Right forelimb (tissue), 1 donor: ENCODE measurements at regions not wholly inside any gene's neighbourhood (a gene's known extent, or its start where the extent isn't known, plus 50 kb on each side); places are given as distances from the start of the nearest gene placed in this dataset.

ENCODE experiments used
- DNase-seq: peaks from one replicate; pipeline ENCODE4 v3.0.0-alpha.2; 2018

DNA sequence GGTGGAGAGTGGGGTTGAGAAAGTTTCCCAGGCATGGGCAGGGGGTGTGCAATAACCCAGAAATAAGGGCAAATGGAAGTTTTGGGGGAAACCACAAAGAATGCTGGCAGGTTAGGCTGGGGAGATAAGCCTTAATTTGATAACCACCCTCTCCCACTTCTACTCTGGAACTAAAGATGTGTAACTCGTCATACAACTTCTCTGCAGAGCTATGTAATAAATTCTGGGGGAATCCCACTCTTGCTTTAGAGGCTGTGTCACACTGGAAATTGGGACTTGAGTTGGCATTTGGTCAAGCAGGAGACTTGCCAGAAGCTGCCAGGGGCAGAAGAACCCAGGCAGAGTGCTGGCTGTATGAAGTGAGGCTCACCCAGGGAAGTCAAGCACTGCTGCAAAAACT, 170.9 kb upstream of the CPEB2 start:
- no peak for DNase-seq

- DNase-seq, result no peak
These were observed 169.2 kb upstream of the CPEB2 start for GRCh38 chr4:14833053-14833452.

- no peak for DNase-seq
These were observed 167.9 kb upstream of the CPEB2 start for GRCh38 chr4:14834382-14834781.

DNA sequence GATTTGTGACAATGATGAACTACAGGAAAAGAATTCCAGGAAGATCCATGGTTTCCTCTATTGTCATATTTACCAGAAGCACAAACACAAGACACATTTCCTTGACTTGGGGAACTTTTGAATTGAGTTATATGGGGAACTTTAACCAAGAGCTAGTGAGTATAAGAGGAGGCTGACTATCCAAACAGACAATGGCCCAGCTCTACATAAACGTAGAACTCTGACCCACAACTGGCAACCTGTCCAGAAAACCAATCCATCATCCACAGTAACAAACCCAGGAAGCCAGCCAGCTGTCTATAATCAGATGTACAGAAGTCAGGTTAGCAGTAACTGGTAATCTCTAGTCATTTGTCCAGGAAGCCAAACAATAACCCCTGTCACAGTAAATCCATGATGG, 167.0 kb upstream of the CPEB2 start:
- DNase-seq, result no peak

GRCh38 chr4:14835708-14836425, 166.4 kb upstream of the CPEB2 start:
- DNase-seq, result no peak

- no peak for DNase-seq
These were observed 164.4 kb upstream of the CPEB2 start for GRCh38 chr4:14837860-14838259.

DNA sequence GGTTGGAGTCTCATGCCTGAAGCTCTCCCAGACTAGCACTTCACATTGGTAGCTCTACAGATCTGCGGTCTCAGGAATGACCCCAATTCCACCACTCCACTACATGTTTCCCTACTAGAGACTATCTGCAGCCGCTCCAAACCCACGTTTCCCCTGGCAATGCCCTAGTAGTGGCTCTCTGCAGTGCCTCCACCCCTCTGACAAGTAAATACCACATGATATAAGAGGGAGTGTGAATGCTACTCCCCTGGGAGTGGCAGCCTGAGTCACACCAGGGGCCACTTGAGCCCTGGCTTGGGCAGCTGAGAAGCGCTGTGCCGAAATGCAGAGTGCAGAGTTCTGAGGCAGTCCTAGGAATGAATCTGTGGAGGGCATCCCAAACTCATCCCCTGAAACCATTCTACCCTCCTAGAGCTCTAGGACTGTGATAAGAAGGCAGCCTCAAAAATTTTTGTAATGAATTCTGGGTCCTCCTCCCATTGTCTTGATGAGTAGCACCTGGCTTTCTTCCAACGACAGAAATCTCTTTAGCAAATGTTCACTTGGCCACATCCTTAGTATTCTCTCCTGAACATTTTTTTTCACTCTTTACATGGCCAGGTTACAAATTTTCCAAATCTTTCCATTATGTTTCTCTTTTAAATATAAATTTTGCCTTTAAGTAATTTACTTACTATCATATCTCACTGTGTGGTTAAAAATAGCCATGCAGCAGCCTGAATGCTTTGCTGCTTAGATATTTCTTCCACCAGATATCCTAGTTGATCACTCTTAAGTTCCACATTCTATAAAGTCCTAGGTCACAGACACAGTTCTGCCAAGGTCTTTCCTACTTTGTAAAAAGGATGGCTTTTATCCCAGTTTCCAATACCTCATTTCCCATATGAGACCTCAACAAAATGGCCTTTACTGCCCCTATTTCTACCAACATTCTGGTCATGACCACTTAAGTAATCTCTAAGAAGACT, 160.2 kb upstream of the CPEB2 start:
- DNase-seq, result no peak

DNA sequence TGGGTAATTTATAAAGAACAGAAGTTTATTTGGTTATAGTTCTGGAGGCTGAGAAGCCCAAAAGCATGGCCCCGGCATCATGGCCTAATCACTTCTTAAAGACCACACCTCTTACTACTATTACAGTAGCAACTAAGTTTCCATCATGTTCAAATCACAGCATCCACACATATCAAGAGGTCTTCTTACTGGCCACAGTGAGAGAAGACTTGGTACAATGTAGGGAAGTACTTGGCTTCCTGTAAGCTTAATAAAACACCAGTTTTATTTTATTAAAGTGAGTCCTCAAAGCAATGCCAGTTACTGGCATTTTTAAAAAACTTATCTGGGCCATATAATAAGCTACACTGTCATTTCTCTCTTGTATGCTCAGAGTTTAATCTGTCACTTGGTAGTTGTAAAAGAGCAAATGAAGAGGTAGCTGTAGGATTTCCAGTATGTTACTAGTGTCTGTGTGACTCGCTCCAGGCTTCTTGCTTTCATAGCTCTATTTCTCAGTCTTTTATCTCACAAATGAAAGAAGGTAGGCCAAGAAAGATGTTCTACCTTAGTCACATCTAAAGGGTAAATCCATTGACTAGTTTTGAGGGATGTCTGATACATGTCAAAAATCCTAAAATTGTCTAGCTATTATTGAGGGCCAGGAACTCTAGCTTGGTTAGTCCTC, 159.2 kb upstream of the CPEB2 start:
- no peak for DNase-seq

DNA sequence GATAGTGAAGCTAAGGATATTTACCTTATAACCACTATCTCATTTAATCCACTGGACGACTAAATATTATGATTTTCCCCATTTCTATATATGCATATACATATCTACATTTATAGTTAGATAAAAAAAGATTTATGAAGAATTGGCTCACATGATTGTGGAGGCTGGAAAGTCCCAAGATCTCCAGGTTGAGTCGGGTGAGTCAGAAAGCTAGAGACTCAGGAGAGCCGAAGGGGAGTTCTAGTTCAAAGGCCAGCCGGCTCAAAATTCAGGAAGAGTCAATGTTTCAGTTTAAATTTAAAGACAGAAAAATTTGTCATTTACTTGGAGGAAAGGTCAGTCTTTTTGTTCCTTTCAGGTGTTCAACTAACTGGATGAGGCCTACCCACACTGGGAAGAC, 158.2 kb upstream of the CPEB2 start:
- no peak for DNase-seq

- no peak for DNase-seq
These were observed 154.1 kb upstream of the CPEB2 start for GRCh38 chr4:14848229-14848628.

- DNase-seq, result no peak
These were observed 151.7 kb upstream of the CPEB2 start for GRCh38 chr4:14850455-14851097.

GRCh38 chr4:14853176-14853943, 148.9 kb upstream of the CPEB2 start:
- DNase-seq, result no peak

DNA sequence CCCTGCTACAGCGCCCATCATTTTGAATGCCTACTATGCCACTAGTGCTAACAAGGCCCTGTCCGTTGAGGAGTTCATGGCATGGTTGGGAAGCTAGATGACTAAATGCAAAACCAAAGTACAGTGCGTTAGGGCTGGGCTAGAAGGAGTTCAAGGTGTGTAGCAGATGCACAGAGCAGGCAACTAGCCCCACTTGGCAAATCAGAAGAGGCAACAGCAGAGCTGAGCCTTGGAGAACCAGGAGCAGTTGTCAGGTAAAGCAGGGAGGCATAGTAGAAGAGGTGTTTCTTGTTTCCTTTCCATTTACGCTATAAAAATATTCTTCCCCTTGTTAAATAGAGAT, 146.6 kb upstream of the CPEB2 start:
- no peak for DNase-seq

DNA sequence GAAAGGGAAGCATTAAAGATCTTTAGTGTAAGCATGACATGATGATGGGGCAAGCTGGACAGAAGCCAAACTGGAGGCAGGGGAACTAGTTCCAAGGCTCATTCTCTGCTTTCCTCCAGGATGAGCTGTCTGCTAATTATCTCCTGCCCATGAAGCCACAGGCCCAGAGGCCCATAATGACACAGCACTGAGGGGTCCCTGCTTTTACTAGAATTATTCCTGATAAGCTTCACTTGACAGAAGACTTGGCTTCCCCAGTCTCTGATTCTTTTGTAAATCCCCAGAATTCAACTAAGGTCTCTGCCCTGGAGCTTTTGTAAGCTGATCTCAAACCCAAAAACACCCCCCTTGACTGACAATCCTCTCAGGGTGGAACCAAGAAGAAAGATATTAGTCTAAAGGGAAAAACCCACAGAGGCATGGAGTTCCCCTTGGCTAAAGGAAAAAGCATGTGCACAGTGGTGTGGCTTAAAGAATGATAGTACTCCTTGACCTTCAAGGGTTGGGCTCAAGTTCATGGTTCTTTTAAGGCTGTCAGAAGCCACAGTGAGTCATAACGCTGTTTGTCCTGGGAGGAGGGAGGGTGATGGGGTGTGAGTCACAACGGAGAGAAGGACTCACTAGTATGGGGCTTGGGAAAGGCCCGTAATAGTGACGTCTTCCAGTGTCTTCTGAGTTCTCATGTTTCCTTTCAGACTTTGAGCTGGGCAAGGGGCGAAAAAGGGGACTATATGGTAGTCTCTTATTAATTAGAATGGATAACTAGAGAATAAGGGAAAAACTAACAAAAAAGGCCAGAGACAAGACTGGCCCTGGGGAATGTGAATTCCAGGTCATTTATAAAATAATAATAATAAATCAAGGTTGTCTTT, 146.0 kb upstream of the CPEB2 start:
- DNase-seq, result no peak

DNA sequence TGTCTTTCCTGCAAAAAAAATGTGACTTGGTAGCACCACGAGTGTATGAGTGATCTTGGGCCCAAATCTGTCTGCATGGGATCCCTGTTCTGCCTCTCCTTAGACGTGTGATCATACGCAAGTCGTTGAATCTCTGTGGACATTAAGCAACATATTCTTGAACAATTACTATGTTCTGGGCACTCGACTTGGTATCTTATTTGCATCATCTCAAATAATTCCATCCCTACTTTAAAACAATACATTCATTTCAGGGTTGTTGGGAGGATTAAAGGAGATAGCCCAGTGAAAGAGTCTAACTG, 145.4 kb upstream of the CPEB2 start:
- no peak for DNase-seq

DNA sequence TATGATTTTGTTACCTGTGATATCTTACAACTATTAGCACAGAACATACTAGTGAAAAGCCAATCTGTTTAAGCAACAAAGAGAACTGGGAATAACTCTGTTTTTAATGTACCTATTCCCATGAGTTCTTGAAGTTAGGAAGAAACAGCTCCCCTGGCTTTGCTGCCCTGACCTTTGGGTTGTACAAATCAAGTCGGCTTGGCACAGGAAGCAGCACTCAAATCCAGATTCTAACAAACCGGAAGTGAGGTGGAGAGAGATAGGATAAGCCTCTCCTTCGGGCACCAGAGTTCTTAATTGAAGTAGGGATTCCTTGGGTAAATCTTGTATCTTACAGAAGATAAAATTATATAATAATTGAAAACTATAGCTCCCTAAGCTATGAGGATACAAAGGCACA, 144.8 kb upstream of the CPEB2 start:
- no peak for DNase-seq

- DNase-seq, result no peak
These were observed 144.3 kb upstream of the CPEB2 start for GRCh38 chr4:14857981-14858380.

GRCh38 chr4:14862891-14863290, 139.4 kb upstream of the CPEB2 start:
- DNase-seq, result no peak

- no peak for DNase-seq
These were observed 138.6 kb upstream of the CPEB2 start for GRCh38 chr4:14863418-14864364.

GRCh38 chr4:14864365-14865030, 137.8 kb upstream of the CPEB2 start:
- no peak for DNase-seq
